HepG2 (cell line): ENCODE measurements at regions not wholly inside any gene's neighbourhood (a gene's known extent, or its start where the extent isn't known, plus 50 kb on each side); places are given as distances from the start of the nearest gene placed in this dataset.

Experiments used
- ATAC-seq: fragments of 200-7000 bp; cut with Tn5 transposase; 3 replicates; pipeline ENCODE4 v1.9.1; 2020; ENCODE audit warnings: mild to moderate bottlenecking, moderate library complexity
- BruUV-seq: library from RNA; stranded (reverse); fragments of 400-500 nt; replicated peaks from 2 replicates; lab custom pipeline; 2021; lab: Mats Ljungman, UMichigan
- CTCF ChIA-PET: fragments of 300-600 bp; formaldehyde crosslinking; extraction: SDS; loops from one replicate; lab custom pipeline; 2021; ENCODE audit warnings: low total read pairs, inconsistent platforms, low intra/inter-chr PET ratio; lab: Yijun Ruan, JAX
- POLR2A ChIA-PET: fragments of 350-600 bp; sonication (Branson Sonifier 250); formaldehyde crosslinking; loops from one replicate; lab custom pipeline; 2020; ENCODE audit warnings: antibody characterized with exemption, inconsistent platforms; lab: Yijun Ruan, JAX
- DNase-seq: peaks from one replicate; pipeline ENCODE4 v3.0.0-alpha.2; 2015; ENCODE audit warnings: low spot score
- FAIRE-seq: peaks from 3 replicates; lab custom pipeline; 2011; peaks lifted over from hg19 to GRCh38; lab: Jason Lieb, UNC
- H2AFZ ChIP-seq: one replicate; pipeline ENCODE4 v1.6.1; 2011; ENCODE audit warnings: low read length, inconsistent platforms
- H3K27ac ChIP-seq: fragments of 300-600 bp; 3 replicates; pipeline ENCODE4 v1.8.0; 2011; ENCODE audit warnings: mixed run types, mild to moderate bottlenecking, mixed read lengths, low read length, inconsistent platforms; ENCODE audit not compliant: insufficient read depth; ENCODE audit errors: extremely low read length
- H3K27me3 ChIP-seq, 2 experiments: fragments of 200-600 bp in 1 of 2; 2 replicates in 1 of 2; 3 replicates in 1 of 2; pipeline versions ENCODE4 v1.6.0 to v1.8.0; 2011; ENCODE audit warnings: low read length in 2 of 2, mild to moderate bottlenecking in 2 of 2, moderate library complexity in 2 of 2, inconsistent platforms in 1 of 2; ENCODE audit not compliant: insufficient read depth in 2 of 2, control insufficient read depth in 1 of 2
- H3K36me3 ChIP-seq, 2 experiments: fragments of 200-600 bp in 1 of 2; replicated peaks in 1 of 2; 2 replicates in 1 of 2; 3 replicates in 1 of 2; pipeline versions ENCODE4 v1.5.1 to v1.8.0; 2011; ENCODE audit warnings: low read length in 2 of 2, inconsistent platforms in 1 of 2; ENCODE audit not compliant: insufficient read depth in 2 of 2, control insufficient read depth in 1 of 2
- H3K4me1 ChIP-seq: 2 replicates; pipeline ENCODE4 v1.5.1; 2012; ENCODE audit warnings: low read length, inconsistent platforms; ENCODE audit not compliant: insufficient read depth
- H3K4me2 ChIP-seq: 2 replicates; pipeline ENCODE4 v1.6.0; 2011; ENCODE audit warnings: low read depth, low read length, inconsistent platforms
- H3K4me3 ChIP-seq, 3 experiments: fragments of 200-600 bp in 1 of 3; sonication (generic), shearing (Covaris generic) in 1 of 3; replicated peaks in 1 of 3; 2 replicates each; pipeline ENCODE4 v1.5.1; 2011 to 2016; ENCODE audit warnings: low read length in 3 of 3, inconsistent platforms in 2 of 3, low read depth in 2 of 3, mild to moderate bottlenecking in 2 of 3, control low read depth in 1 of 3, mixed read lengths in 1 of 3; ENCODE audit not compliant: insufficient read depth in 1 of 3
- H3K79me2 ChIP-seq: one replicate; pipeline ENCODE4 v1.6.1; 2011; ENCODE audit warnings: low read length, inconsistent platforms; ENCODE audit not compliant: insufficient read depth
- H3K9ac ChIP-seq: 2 replicates; pipeline ENCODE4 v1.6.0; 2011; ENCODE audit warnings: mild to moderate bottlenecking, low read depth, low read length, inconsistent platforms; ENCODE audit not compliant: insufficient read depth
- H3K9me3 ChIP-seq: 2 replicates; pipeline ENCODE4 v1.5.1; 2012; ENCODE audit warnings: mild to moderate bottlenecking, low read length
- H4K20me1 ChIP-seq: 2 replicates; pipeline ENCODE4 v1.6.0; 2011; ENCODE audit warnings: inconsistent platforms, mild to moderate bottlenecking, low read length, moderate library complexity; ENCODE audit not compliant: insufficient read depth
- BORCS8-MEF2B ChIP-seq: sonication (generic); formaldehyde crosslinking; IDR thresholded peaks from 2 replicates; pipeline ENCODE4 v1.8.0; 2022; ENCODE audit warnings: mild to moderate bottlenecking, missing genetic modification reagents
- GATAD1 ChIP-seq: IDR thresholded peaks from 2 replicates; pipeline ENCODE4 v1.6.1; 2016; ENCODE audit warnings: missing genetic modification reagents, missing compliant biosample characterization
- PTBP1 ChIP-seq: fragments of 200-400 bp; formaldehyde crosslinking; IDR thresholded peaks from 2 replicates; pipeline ENCODE4 v1.6.1; 2018; ENCODE audit warnings: low read length, low read depth; ENCODE audit not compliant: poor library complexity, severe bottlenecking
- ZFP36L2 ChIP-seq: sonication (generic); formaldehyde crosslinking; IDR thresholded peaks from 2 replicates; pipeline ENCODE4 v1.4.0; 2020; ENCODE audit warnings: missing genetic modification reagents
- ZNF44 ChIP-seq: sonication (generic); formaldehyde crosslinking; IDR thresholded peaks from 2 replicates; pipeline ENCODE4 v1.5.1; 2020; ENCODE audit warnings: mild to moderate bottlenecking, missing genetic modification reagents
- ZNF564 ChIP-seq: sonication (generic); formaldehyde crosslinking; IDR thresholded peaks from 2 replicates; pipeline ENCODE4 v1.8.1; 2023; ENCODE audit warnings: mild to moderate bottlenecking, missing genetic modification reagents
- ZNF773 ChIP-seq: sonication (generic); formaldehyde crosslinking; IDR thresholded peaks from 2 replicates; pipeline ENCODE4 v1.4.0; 2020; ENCODE audit warnings: missing genetic modification reagents, borderline replicate concordance
- WGBS: methylation state at CpG from one replicate; pipeline ENCODE4 v1.1.6; 2017; ENCODE audit warnings: low lambda C conversion rate; 5-methylcytosine and 5-hydroxymethylcytosine counted together
- in situ Hi-C: cut with HindIII; loops from 2 replicates; pipeline ENCODE4 v1.10.0; 2017; ENCODE audit warnings: low pct_unique_long_range_greater_than_20kb; ENCODE audit not compliant: extremely low pct_ligation_motif_present
- intact Hi-C: fragments of 100-400 bp; cut with micrococcal nuclease; formaldehyde crosslinking; loops from one replicate; pipeline ENCODE4 v1.10.0; 2022; ENCODE audit not compliant: unreplicated experiment
- TF ChIP-seq, protein P1 (sequence below): sonication (generic); formaldehyde crosslinking; IDR thresholded peaks from 2 replicates; pipeline ENCODE4 v1.8.1; 2023; ENCODE audit warnings: missing genetic modification reagents, mild to moderate bottlenecking, borderline replicate concordance
- TF ChIP-seq, protein P2 (sequence below): sonication (generic); formaldehyde crosslinking; IDR thresholded peaks from 2 replicates; pipeline ENCODE4 v1.5.0; 2020; ENCODE audit warnings: missing genetic modification reagents
- TF ChIP-seq, protein P3 (sequence below): sonication (generic); formaldehyde crosslinking; IDR thresholded peaks from 2 replicates; pipeline ENCODE4 v1.5.0; 2020; ENCODE audit warnings: missing genetic modification reagents, mild to moderate bottlenecking, borderline replicate concordance

DNA sequence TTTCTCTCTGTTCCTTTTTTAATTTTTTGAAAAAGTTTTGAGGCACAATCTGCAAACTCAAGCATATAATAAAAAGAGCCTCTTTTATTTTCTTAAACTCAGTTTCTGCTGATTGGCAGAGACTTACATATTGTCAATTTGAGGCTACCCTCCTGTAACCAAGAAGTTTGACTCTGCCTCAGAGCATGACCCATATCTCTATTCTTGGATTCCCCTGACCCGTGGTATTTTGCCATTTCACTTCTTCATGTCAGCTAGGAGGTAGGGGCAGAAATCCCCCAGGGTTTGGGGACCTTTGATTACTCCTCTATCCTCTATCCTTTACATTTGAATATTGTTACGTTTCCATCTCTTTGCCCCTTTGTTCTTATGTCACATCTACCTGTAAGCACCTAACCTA is 479.1 kb upstream of the ALCAM start:
- no peak overlapping the region for H3K27ac ChIP-seq
- no peak for FAIRE-seq
- no TSS peak for BruUV-seq
- no peaks in the 10 kb centered on the region for H3K27me3 ChIP-seq
- intact Hi-C loops, result no loop called here
- H3K4me3 ChIP-seq, result no peak overlapping the region
- no peaks in the 10 kb centered on the region for H4K20me1 ChIP-seq
- ChIA-PET POLR2A (no interaction called here), CTCF (no interaction called here)
- H3K79me2 ChIP-seq, result no peaks in the 10 kb centered on the region
- no peaks in the 10 kb centered on the region for H3K9me3 ChIP-seq
- no peak for TF ChIP-seq ZNF564 (CRISPR knock-in tag)
- TF ChIP-seq ZNF773 (CRISPR knock-in tag), result no peak
- no peak for TF ChIP-seq GATAD1 (CRISPR knock-in tag)
- no peak for TF ChIP-seq ZNF44
- TF ChIP-seq PTBP1, result no peak
- TF ChIP-seq ZFP36L2 (CRISPR knock-in tag), result no peak
- TF ChIP-seq, protein P1, sequence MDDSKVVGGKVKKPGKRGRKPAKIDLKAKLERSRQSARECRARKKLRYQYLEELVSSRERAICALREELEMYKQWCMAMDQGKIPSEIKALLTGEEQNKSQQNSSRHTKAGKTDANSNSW (CRISPR knock-in tag), result no peak
- no peak for TF ChIP-seq BORCS8-MEF2B (CRISPR knock-in tag)
- TF ChIP-seq, protein P2, sequence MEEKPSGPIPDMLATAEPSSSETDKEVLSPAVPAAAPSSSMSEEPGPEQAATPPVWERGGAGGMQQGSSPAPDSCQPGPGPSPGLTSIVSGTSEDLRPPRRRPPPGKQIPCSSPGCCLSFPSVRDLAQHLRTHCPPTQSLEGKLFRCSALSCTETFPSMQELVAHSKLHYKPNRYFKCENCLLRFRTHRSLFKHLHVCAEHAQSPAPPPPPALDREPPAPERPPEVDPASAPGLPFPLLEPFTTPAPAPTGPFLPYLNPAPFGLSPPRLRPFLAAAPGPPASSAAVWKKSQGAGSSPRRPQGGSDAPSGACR (CRISPR knock-in tag), result no peak
- TF ChIP-seq, protein P3, sequence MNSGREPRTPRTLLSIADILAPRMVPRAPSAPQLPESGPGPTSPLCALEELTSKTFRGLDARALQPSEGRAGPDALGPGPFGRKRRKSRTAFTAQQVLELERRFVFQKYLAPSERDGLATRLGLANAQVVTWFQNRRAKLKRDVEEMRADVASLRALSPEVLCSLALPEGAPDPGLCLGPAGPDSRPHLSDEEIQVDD (CRISPR knock-in tag), result no peak
- 0% methylated on average over 2 of the region's 2 CpGs for WGBS
- no peak overlapping the region for H3K4me2 ChIP-seq
- H2AFZ ChIP-seq, result no peak overlapping the region
- DNase-seq, result no peak
- in situ Hi-C loops, result no loop called here
- H3K36me3 ChIP-seq, result no peaks in the 10 kb centered on the region
- H3K9ac ChIP-seq, result no peak overlapping the region
- H3K4me1 ChIP-seq, result no peaks in the 10 kb centered on the region
- ATAC-seq, result no peak
